MG63 (cell line): ENCODE measurements at regions not wholly inside any gene's neighbourhood (a gene's known extent, or its start where the extent isn't known, plus 50 kb on each side); places are given as distances from the start of the nearest gene placed in this dataset.
"Not testable (repeated sequence)": the region's sequence is repeated elsewhere in the genome, so short reads cannot be mapped to it uniquely, and the experiment has no call there.

ENCODE experiments used
- DNase-seq: peaks from one replicate; pipeline ENCODE4 v3.0.0-alpha.2; 2020
- H3K27me3 ChIP-seq: fragments of 250-450 bp; sonication (Bioruptor Pico); 2 replicates; pipeline ENCODE4 v1.5.1; 2020; ENCODE audit warnings: mild to moderate bottlenecking, moderate library complexity
- H3K36me3 ChIP-seq: fragments of 250-450 bp; sonication (Bioruptor Pico); 2 replicates; pipeline ENCODE4 v1.5.1; 2020; ENCODE audit warnings: mild to moderate bottlenecking, moderate library complexity
- H3K4me3 ChIP-seq: fragments of 250-450 bp; sonication (Bioruptor Pico); 2 replicates; pipeline ENCODE4 v1.5.1; 2020; ENCODE audit warnings: mild to moderate bottlenecking, moderate library complexity
- H3K9me3 ChIP-seq: fragments of 250-450 bp; sonication (Bioruptor Pico); 2 replicates; pipeline ENCODE4 v1.5.1; 2020; ENCODE audit warnings: mild to moderate bottlenecking, moderate library complexity

GRCh38 chr7:51918581-51918980 is 602.0 kb upstream of the COBL start:
- H3K27me3 ChIP-seq = no peaks in the 10 kb centered on the region
- no peak overlapping the region for H3K4me3 ChIP-seq
- DNase-seq = no peak
- H3K36me3 ChIP-seq = no peaks in the 10 kb centered on the region
- no peaks in the 10 kb centered on the region for H3K9me3 ChIP-seq

DNA sequence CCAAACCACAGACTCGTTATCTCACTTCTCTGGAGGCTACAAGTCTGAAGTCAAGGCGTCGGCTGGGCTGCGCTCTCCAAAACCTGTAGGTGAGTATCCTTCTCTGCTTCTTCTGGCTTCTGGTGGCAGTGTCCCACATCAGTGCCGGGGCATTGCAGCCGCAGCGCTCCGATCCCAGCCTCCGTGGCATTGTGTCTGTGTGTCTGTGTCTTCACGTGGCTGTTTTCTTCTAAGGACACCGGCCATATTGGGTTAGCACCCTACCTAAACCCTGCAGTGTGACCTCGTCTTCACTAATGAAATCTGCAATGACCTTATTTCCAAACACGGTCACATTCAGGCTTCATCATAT is 584.9 kb upstream of the COBL start:
- no peaks in the 10 kb centered on the region for H3K9me3 ChIP-seq
- no peak for DNase-seq
- H3K36me3 ChIP-seq = no peaks in the 10 kb centered on the region
- H3K4me3 ChIP-seq = no peak overlapping the region
- no peaks in the 10 kb centered on the region for H3K27me3 ChIP-seq

GRCh38 chr7:51900755-51901488 is 584.3 kb upstream of the COBL start:
- not testable (repeated sequence) for H3K36me3 ChIP-seq, DNase-seq, H3K4me3 ChIP-seq, H3K27me3 ChIP-seq, H3K9me3 ChIP-seq

- H3K27me3 ChIP-seq = no peaks in the 10 kb centered on the region
- no peak overlapping the region for H3K4me3 ChIP-seq
- no peak for DNase-seq
- H3K9me3 ChIP-seq = no peaks in the 10 kb centered on the region
- no peaks in the 10 kb centered on the region for H3K36me3 ChIP-seq
Measured at GRCh38 chr7:51899611-51900010, 583.0 kb upstream of the COBL start.

GRCh38 chr7:51882412-51882811 is 565.8 kb upstream of the COBL start:
- DNase-seq = no peak
- H3K9me3 ChIP-seq = no peaks in the 10 kb centered on the region
- no peaks in the 10 kb centered on the region for H3K27me3 ChIP-seq
- H3K36me3 ChIP-seq = no peaks in the 10 kb centered on the region
- no peak overlapping the region for H3K4me3 ChIP-seq

GRCh38 chr7:51881309-51881708 is 564.7 kb upstream of the COBL start:
- Histone ChIP-seq H3K9me3 (no peaks in the 10 kb centered on the region), H3K27me3 (no peaks in the 10 kb centered on the region), H3K4me3 (no peak overlapping the region), H3K36me3 (no peaks in the 10 kb centered on the region)
- no peak for DNase-seq

GRCh38 chr7:51878865-51879264 is 562.3 kb upstream of the COBL start:
- no peaks in the 10 kb centered on the region for H3K36me3 ChIP-seq
- H3K27me3 ChIP-seq = no peaks in the 10 kb centered on the region
- H3K4me3 ChIP-seq = no peak overlapping the region
- no peak for DNase-seq
- H3K9me3 ChIP-seq = no peaks in the 10 kb centered on the region

DNA sequence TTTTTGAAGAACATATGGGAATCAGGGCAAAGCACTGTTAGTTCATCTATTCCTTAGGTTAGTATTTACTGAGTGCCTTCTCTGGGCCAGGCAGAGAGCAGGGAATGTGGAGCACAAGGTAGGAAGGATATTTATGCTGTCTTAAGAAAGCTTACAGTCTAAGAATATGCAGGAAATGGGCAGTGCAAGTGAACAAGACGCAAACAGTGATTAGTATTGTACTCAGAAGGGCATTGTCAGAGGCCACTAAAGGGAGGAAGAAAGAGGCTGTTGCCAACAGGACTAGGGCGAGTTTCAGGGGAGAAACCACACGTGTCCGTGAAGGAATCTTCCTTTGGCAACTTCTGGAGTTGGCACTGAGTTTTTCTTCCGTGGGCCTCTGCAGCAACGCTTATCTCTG is 552.8 kb upstream of the COBL start:
- Histone ChIP-seq H3K36me3 (no peaks in the 10 kb centered on the region), H3K4me3 (no peak overlapping the region), H3K9me3 (no peaks in the 10 kb centered on the region), H3K27me3 (no peaks in the 10 kb centered on the region)
- DNase-seq = no peak

DNA sequence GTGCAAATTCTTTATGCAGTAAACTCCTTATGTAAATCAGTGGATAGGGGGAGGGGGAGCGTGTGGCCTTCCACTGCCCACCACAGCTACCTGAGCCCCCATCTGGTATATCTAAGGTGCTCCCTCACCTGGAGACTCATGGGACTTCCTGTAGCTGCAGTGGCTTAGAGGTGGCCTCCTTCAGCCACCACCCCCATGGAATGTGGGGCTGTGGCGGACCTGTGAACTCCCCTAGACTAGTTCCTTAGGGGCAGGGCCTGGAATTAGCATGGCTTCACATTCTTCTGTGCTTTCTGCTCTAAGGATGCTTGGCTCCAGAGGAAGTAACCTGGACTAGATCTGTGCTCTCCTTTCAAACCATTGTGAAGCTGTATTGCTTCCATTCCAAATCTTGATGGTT is 550.5 kb upstream of the COBL start:
- H3K9me3 ChIP-seq = no peaks in the 10 kb centered on the region
- H3K4me3 ChIP-seq = no peak overlapping the region
- no peak for DNase-seq
- no peaks in the 10 kb centered on the region for H3K36me3 ChIP-seq
- H3K27me3 ChIP-seq = no peaks in the 10 kb centered on the region

GRCh38 chr7:51860305-51860704 is 543.7 kb upstream of the COBL start:
- Histone ChIP-seq H3K4me3 (no peak overlapping the region), H3K27me3 (no peaks in the 10 kb centered on the region)
- DNase-seq = no peak

GRCh38 chr7:51850126-51850525 is 533.5 kb upstream of the COBL start:
- Histone ChIP-seq H3K9me3 (no peaks in the 10 kb centered on the region), H3K4me3 (no peak overlapping the region), H3K27me3 (no peaks in the 10 kb centered on the region), H3K36me3 (no peaks in the 10 kb centered on the region)
- DNase-seq = no peak

More at GRCh38 chr7:51860305-51860704, 543.7 kb upstream of the COBL start:
- no peaks in the 10 kb centered on the region for H3K36me3 ChIP-seq
- H3K9me3 ChIP-seq = no peaks in the 10 kb centered on the region

GRCh38 chr7:51847461-51848134 is 531.0 kb upstream of the COBL start:
- no peak for DNase-seq
- H3K27me3 ChIP-seq = no peaks in the 10 kb centered on the region
- no peaks in the 10 kb centered on the region for H3K36me3 ChIP-seq
- H3K9me3 ChIP-seq = no peaks in the 10 kb centered on the region
- no peak overlapping the region for H3K4me3 ChIP-seq

DNA sequence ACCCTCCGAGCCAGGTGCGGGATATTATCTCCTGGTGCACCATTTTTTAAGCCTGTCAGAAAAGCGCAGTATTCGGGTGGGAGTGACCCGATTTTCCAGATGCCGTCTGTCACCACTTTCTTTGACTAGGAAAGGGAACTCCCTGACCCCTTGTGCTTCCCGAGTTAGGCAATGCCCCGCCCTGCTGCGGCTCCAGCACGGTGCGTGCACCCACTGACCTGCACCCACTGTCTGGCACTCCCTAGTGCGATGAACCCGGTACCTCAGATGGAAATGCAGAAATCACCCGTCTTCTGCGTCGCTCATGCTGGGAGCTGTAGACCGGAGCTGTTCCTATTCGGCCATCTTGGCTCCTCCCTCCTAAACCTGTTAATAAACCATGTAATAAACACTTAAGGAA is 522.5 kb upstream of the COBL start:
- DNase-seq, H3K36me3 ChIP-seq, H3K9me3 ChIP-seq, H3K27me3 ChIP-seq, H3K4me3 ChIP-seq: not testable (repeated sequence)

DNA sequence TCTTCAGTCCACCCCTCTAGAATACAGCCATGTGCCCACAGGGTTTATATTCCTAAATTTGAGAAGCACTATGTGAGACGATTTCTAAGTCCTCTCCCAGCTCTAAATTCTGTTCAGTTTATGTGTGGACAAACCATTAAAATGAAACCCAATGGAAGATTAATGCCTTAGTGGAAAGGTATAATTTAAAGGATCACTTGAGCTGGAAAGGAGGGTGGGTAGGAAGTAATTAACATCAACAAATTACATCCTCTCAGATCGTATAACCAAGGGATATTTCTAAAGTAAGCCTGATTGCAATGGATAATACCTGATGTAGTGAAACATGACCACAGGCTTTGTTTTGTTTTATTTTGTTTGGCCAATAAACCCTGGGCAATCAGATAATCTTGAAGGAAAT is 511.0 kb upstream of the COBL start:
- H3K4me3 ChIP-seq = no peak overlapping the region
- no peak for DNase-seq
- no peaks in the 10 kb centered on the region; the same call in 1 of the 2 replicates for H3K9me3 ChIP-seq
- no peaks in the 10 kb centered on the region for H3K36me3 ChIP-seq
- no peaks in the 10 kb centered on the region for H3K27me3 ChIP-seq

DNA sequence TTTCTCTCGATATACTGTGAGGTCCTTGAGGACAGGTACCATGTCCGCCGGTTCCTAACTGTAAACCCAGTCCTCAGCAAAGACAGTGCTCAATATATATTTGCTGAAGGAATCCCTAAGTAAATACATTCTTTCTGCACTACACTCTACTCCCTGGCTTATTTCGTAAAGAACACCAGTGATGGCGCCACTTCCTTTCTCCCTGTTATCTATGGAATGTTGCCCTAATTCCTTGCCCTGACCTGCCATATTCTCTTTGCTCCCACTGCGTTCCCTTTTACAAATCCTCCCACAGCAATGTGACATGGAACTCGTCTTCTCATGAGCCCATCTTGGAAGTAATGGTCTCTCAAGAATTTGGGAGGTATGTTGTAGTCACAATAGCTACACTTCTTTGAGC is 507.4 kb upstream of the COBL start:
- Histone ChIP-seq H3K27me3 (no peaks in the 10 kb centered on the region), H3K4me3 (no peak overlapping the region), H3K9me3 (no peaks in the 10 kb centered on the region), H3K36me3 (no peaks in the 10 kb centered on the region)
- DNase-seq = no peak

- no peaks in the 10 kb centered on the region for H3K36me3 ChIP-seq
- no peak overlapping the region for H3K4me3 ChIP-seq
- no peak for DNase-seq
- no peaks in the 10 kb centered on the region for H3K27me3 ChIP-seq
- H3K9me3 ChIP-seq = no peaks in the 10 kb centered on the region
Measured at GRCh38 chr7:51823437-51823836, 506.8 kb upstream of the COBL start.

- Histone ChIP-seq H3K36me3 (no peaks in the 10 kb centered on the region), H3K27me3 (no peaks in the 10 kb centered on the region), H3K4me3 (no peak overlapping the region), H3K9me3 (no peaks in the 10 kb centered on the region)
- DNase-seq = no peak
Measured at GRCh38 chr7:51817694-51818225, 501.2 kb upstream of the COBL start.

GRCh38 chr7:51805783-51806431 is 489.3 kb upstream of the COBL start:
- H3K4me3 ChIP-seq, H3K36me3 ChIP-seq, H3K9me3 ChIP-seq, DNase-seq, H3K27me3 ChIP-seq: not testable (repeated sequence)
